ENCODE measurements at regions not wholly inside any gene's neighbourhood (a gene's known extent, or its start where the extent isn't known, plus 50 kb on each side); places are given as distances from the start of the nearest gene placed in this dataset.
A peak's percentile ranks its signal among the peaks of the same experiment; 100 is the strongest.
"Not testable (repeated sequence)": the region's sequence is repeated elsewhere in the genome, so short reads cannot be mapped to it uniquely, and the experiment has no call there.

DNA sequence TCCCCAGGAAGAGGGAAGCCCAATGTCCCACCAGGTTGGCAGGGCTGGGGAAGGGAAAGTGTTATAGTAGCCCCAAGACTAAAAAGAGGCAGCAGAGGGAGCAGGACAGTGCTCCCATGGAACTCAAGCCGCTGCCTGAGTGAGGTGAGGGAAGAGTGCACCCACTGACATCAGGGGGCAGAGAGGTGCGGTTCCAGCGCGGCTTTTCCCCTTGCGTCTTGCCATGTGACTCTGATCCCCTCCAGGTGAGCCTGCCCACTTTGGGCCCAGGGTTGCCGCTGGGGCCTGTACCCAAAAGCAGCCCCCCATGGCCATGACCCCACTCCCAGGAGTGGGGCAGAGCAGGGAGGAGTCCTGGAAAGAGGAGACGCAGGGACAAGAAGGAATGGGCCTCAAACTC lies 136.3 kb upstream of the KCTD7 start:
- H3K36me3 ChIP-seq (ENCODE audit: control insufficient read depth in 2 of 2, extremely low read depth in 1 of 2, insufficient read depth in 1 of 2, low read length in 1 of 2); ATAC-seq (replicated peaks in 1 of 4); H3K36me3 Mint-ChIP-seq; H3K9me3 Mint-ChIP-seq; DNase-seq; H3K9me3 ChIP-seq; H3K27me3 ChIP-seq (replicated peaks in 1 of 2; ENCODE audit: control insufficient read depth in 2 of 2, extremely low read depth in 1 of 2, insufficient read depth in 2 of 2, low read length in 1 of 2); H3K27me3 Mint-ChIP-seq: not testable (repeated sequence)
- peaks cover 18 to 25% (median 19%) of the 10 kb centered on the region in 3 donors for H3K4me1 Mint-ChIP-seq
- ChIA-PET CTCF (interaction anchor here in 1 of 2 donors (0.6 kb wide), 1 partner anchor 76 kb away, joined by 7 read pairs; no protein-coding TSS in a partner anchor), POLR2A (interaction anchor here in 1 of 2 donors (0.9 kb wide), 1 partner anchor 79 kb away, joined by 3 read pairs; no protein-coding TSS in a partner anchor)
- peaks cover 4 to 20% of the 10 kb centered on the region in 2 experiments for H3K4me1 ChIP-seq (ENCODE audit: control insufficient read depth in 1 of 2, extremely low read depth in 1 of 2, insufficient read depth in 2 of 2, low read length in 2 of 2)
- H3K4me3 ChIP-seq (ENCODE audit: control insufficient read depth in 1 of 2, extremely low read depth in 1 of 2, low read length in 1 of 2) = peak overlapping the region in 1 of 2 donors; percentile 77
- peak overlapping the region; percentile 90 for H3K4me3 Mint-ChIP-seq
- peak overlapping the region; percentile 80 for H3K27ac Mint-ChIP-seq
- 93% methylated on average over 6 of the region's 7 CpGs for WGBS (ENCODE audit: insufficient coverage)
- H3K27ac ChIP-seq (ENCODE audit: low read length) = peak overlapping the region; percentile 96

DNA sequence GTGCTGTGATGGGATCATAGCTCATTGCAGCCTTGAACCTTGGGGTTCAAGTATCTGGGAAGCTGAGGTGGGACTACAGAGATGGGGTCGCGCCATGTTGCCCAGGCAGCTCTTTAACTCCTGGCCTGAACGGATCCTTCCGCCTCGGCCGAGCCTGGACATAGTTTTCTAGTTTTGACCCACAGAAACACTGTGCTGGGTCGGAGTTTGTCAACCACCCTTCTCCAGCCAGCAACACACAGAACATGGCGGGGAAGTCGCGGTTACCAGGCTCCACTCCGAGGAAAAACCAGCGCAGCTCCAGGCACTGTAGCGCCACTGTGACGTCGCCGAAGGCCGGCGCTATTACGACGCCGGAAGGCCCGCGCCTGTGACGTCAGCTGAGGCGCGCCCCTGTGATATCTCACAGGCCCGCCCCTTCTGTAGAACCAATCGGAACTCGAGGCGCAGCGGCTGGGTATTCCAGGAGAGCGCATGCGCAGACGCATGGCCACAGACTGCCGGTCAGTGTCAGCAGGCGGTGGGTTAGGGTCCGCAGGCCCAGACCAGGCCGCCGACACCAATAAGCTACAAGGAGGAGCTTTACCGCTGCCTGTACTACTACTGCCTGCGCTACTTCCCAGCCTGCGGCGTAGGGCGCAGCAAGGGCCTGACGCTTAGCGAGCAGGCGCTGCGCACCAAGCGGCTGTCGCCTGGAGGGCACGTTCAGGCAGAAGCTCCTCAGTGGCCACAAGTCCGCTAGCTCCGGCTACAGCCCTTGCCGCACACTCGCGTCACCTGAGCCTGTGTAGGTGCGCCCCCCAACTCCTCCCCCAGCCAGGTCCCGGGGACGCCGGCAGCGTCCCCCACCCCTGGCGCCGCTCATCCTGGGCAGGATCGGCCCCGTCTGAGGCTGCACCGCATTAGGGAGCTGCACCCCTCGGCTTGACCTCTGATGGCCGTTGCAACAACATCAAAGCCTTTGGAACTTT lies 135.2 kb upstream of the KCTD7 start:
- Histone ChIP-seq H3K4me1 (ENCODE audit: control insufficient read depth in 1 of 2, extremely low read depth in 1 of 2, insufficient read depth in 2 of 2, low read length in 2 of 2) (peaks cover 4 to 20% of the 10 kb centered on the region in 2 experiments), H3K27me3 (replicated peaks in 1 of 2; ENCODE audit: control insufficient read depth in 2 of 2, extremely low read depth in 1 of 2, insufficient read depth in 2 of 2, low read length in 1 of 2) (no peaks in the 10 kb centered on the region), H3K4me3 (ENCODE audit: control insufficient read depth in 1 of 2, extremely low read depth in 1 of 2, low read length in 1 of 2) (peak overlapping the region; percentile 77 to 90), H3K27ac (ENCODE audit: low read length) (peak overlapping the region; percentile 96), H3K9me3 (no peaks in the 10 kb centered on the region), H3K36me3 (ENCODE audit: control insufficient read depth in 2 of 2, extremely low read depth in 1 of 2, insufficient read depth in 1 of 2, low read length in 1 of 2) (no peaks in the 10 kb centered on the region)
- peak overlapping the region; percentile 90 for H3K4me3 Mint-ChIP-seq
- H3K27ac Mint-ChIP-seq = peak overlapping the region; percentile 93 to 97
- WGBS (ENCODE audit: insufficient coverage) = under 1% methylated on average over 68 of the region's 68 CpGs
- H3K36me3 Mint-ChIP-seq = peaks cover 2% of the 10 kb centered on the region
- DNase-seq (peak; percentile 88 to 99 (median 95)), ATAC-seq (replicated peaks in 1 of 4) (peak; percentile 93 to 95 (median 94))
- ChIA-PET POLR2A (interaction anchor here (0.5 to 1.0 kb wide), 11 partner anchors 12 to 808 kb away, joined by 3 to 7 read pairs (median 3); partner anchors contain the start of gene KCTD7 (in 1 of the 2)), CTCF (interaction anchor here (0.6 to 1.8 kb wide), 10 partner anchors 10 to 640 kb away, joined by 3 to 7 read pairs (median 4); no protein-coding TSS in a partner anchor)
- H3K9me3 Mint-ChIP-seq = no peaks in the 10 kb centered on the region
- H3K27me3 Mint-ChIP-seq = no peaks in the 10 kb centered on the region
- H3K4me1 Mint-ChIP-seq = peaks cover 18 to 25% (median 19%) of the 10 kb centered on the region in 3 donors

DNA sequence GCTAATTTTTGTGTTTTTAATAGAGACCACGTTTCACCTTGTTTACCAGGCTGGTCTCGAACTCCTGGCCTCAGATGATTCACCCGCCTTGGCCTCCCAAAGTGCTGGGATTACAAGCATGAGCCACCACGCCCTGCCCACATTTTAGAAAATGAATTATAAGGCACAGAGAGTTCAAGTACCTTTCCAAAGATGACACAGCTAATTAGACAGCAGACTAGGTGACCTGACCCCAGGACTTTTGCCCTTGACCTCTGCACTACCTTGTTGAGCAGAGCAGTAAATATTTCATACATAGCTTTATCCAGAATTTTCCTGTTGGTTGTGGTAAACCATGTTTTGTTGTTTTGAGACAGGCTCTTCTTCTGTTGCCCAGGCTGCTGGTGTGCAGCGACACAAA lies 131.3 kb upstream of the KCTD7 start:
- H3K27ac Mint-ChIP-seq = no peak overlapping the region
- H3K27ac ChIP-seq (ENCODE audit: low read length) = no peak overlapping the region
- ATAC-seq (replicated peaks in 1 of 4) = no peak

DNA sequence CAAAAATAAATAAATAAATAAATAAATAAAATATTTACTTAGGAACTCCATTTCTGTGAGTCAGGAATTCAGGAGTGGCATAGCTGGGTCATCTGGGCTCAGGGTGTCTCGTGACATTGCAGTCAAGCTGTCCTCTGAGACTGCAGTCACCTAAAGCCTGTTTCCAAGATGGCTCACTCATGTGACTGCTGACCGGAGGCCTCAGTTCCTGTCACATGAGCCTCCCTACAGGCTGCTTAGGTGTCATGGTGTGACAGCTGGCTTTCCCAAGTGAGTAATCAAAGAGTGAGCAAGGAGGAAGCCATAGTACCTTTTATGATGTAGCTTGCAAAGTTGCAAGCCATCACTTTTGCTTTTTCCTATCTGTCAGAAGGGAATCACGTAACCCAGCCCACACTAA lies 128.6 kb upstream of the KCTD7 start:
- Histone ChIP-seq H3K27me3 (replicated peaks in 1 of 2; ENCODE audit: control insufficient read depth in 2 of 2, extremely low read depth in 1 of 2, insufficient read depth in 2 of 2, low read length in 1 of 2) (peaks cover 0 to 5% of the 10 kb centered on the region in 2 experiments), H3K36me3 (ENCODE audit: control insufficient read depth in 2 of 2, extremely low read depth in 1 of 2, insufficient read depth in 1 of 2, low read length in 1 of 2) (no peaks in the 10 kb centered on the region), H3K4me1 (ENCODE audit: control insufficient read depth in 1 of 2, extremely low read depth in 1 of 2, insufficient read depth in 2 of 2, low read length in 2 of 2) (no peaks in the 10 kb centered on the region), H3K4me3 (ENCODE audit: control insufficient read depth in 1 of 2, extremely low read depth in 1 of 2, low read length in 1 of 2) (no peak overlapping the region), H3K9me3 (no peaks in the 10 kb centered on the region), H3K27ac (ENCODE audit: low read length) (no peak overlapping the region)
- peaks cover 0 to 1% of the 10 kb centered on the region in 2 donors for H3K27me3 Mint-ChIP-seq
- H3K4me3 Mint-ChIP-seq = no peak overlapping the region
- ChIA-PET CTCF (no interaction called here), POLR2A (no interaction called here)
- WGBS (ENCODE audit: insufficient coverage) = 67% methylated on average over 1 of the region's 3 CpGs
- H3K36me3 Mint-ChIP-seq = no peaks in the 10 kb centered on the region
- no peak overlapping the region for H3K27ac Mint-ChIP-seq
- H3K4me1 Mint-ChIP-seq = peaks cover 0 to 4% (median 4%) of the 10 kb centered on the region in 3 donors
- DNase-seq = no peak
- no peaks in the 10 kb centered on the region for H3K9me3 Mint-ChIP-seq
- ATAC-seq (replicated peaks in 1 of 4) = no peak

More for the DNA sequence above, 131.3 kb upstream of the KCTD7 start:
- Histone ChIP-seq H3K4me3 (ENCODE audit: control insufficient read depth in 1 of 2, extremely low read depth in 1 of 2, low read length in 1 of 2) (no peak overlapping the region), H3K4me1 (ENCODE audit: control insufficient read depth in 1 of 2, extremely low read depth in 1 of 2, insufficient read depth in 2 of 2, low read length in 2 of 2) (peaks cover 4 to 18% of the 10 kb centered on the region in 2 experiments), H3K36me3 (ENCODE audit: control insufficient read depth in 2 of 2, extremely low read depth in 1 of 2, insufficient read depth in 1 of 2, low read length in 1 of 2) (no peaks in the 10 kb centered on the region), H3K9me3 (no peaks in the 10 kb centered on the region), H3K27me3 (replicated peaks in 1 of 2; ENCODE audit: control insufficient read depth in 2 of 2, extremely low read depth in 1 of 2, insufficient read depth in 2 of 2, low read length in 1 of 2) (no peaks in the 10 kb centered on the region)
- H3K9me3 Mint-ChIP-seq = no peaks in the 10 kb centered on the region
- POLR2A ChIA-PET = no interaction called here
- no peaks in the 10 kb centered on the region for H3K36me3 Mint-ChIP-seq
- 100% methylated on average over 1 of the region's 5 CpGs for WGBS (ENCODE audit: insufficient coverage)
- CTCF ChIA-PET = no interaction called here
- H3K4me3 Mint-ChIP-seq = no peak overlapping the region
- peaks cover 9 to 15% (median 14%) of the 10 kb centered on the region in 3 donors for H3K4me1 Mint-ChIP-seq
- DNase-seq = no peak
- H3K27me3 Mint-ChIP-seq = no peaks in the 10 kb centered on the region

DNA sequence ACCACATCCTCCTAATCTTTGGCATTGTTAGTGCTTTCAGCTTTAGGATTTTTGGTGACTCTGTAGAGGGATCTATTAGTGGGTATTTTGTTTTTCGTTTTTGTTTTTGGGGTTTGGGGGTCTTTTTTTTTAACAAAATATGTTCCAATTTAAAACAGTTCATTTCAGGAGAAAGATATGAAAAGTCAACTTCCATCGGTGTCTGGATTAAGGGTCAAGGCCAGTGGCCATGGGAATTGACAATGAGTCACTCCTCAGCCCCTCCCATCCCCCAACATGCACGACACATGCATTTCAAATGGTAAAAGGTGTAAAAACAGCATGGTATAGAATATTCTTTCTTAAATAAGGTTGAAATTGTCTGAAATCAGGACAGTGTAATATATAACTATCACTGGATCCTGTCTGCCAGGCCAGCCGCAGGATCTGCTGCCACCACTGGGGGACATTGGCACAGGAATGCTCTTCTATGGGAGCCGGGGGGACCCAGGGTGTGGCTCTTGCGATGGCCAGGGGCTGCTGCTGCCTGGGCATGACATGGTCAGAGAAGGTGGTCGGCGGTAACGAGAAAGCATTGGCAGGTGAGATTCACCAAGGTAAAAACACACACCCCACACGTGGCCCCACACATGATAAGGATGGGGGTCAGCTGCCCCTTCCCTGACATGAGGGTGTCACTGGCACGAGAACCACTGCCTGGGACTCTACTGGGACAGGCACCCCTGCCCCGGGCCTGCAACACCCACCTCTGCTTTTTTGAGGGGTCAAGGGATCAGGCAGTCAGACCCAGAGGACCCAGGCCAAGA lies 126.2 kb upstream of the KCTD7 start:
- WGBS (ENCODE audit: insufficient coverage) = 88% methylated on average over 3 of the region's 12 CpGs
- Histone ChIP-seq H3K9me3 (no peaks in the 10 kb centered on the region), H3K36me3 (ENCODE audit: control insufficient read depth in 2 of 2, extremely low read depth in 1 of 2, insufficient read depth in 1 of 2, low read length in 1 of 2) (no peaks in the 10 kb centered on the region), H3K27ac (ENCODE audit: low read length) (no peak overlapping the region), H3K4me1 (ENCODE audit: control insufficient read depth in 1 of 2, extremely low read depth in 1 of 2, insufficient read depth in 2 of 2, low read length in 2 of 2) (peaks cover 0 to 17% of the 10 kb centered on the region in 2 experiments), H3K27me3 (replicated peaks in 1 of 2; ENCODE audit: control insufficient read depth in 2 of 2, extremely low read depth in 1 of 2, insufficient read depth in 2 of 2, low read length in 1 of 2) (peaks cover 2 to 26% of the 10 kb centered on the region in 2 experiments), H3K4me3 (ENCODE audit: control insufficient read depth in 1 of 2, extremely low read depth in 1 of 2, low read length in 1 of 2) (no peak overlapping the region)
- Mint-ChIP-seq H3K27ac (no peak overlapping the region), H3K9me3 (no peaks in the 10 kb centered on the region), H3K4me3 (no peak overlapping the region), H3K27me3 (peaks cover 0 to 6% of the 10 kb centered on the region in 2 donors), H3K4me1 (peaks cover 0 to 8% (median 7%) of the 10 kb centered on the region in 3 donors), H3K36me3 (no peaks in the 10 kb centered on the region)
- ChIA-PET POLR2A (no interaction called here), CTCF (no interaction called here)
- DNase-seq (no peak), ATAC-seq (replicated peaks in 1 of 4) (no peak)

DNA sequence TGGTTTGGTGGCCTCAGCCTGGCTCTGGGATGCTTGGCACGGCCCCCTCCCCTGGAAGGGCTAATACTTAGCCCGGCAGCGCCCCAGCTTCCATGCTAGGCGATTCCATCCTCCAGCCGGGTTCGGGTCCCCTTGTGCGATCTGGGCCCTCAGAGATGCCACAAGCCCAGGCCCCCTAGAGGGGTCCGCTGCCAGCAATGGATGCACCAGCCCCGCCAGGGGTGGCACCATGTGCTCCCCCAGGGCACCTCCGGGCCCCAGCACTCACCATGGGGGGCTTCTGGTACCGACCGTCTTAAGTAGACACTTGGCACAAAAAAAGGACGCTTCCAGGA lies 125.7 kb upstream of the KCTD7 start:
- WGBS (ENCODE audit: insufficient coverage) = 90% methylated on average over 13 of the region's 13 CpGs
- ATAC-seq (replicated peaks in 1 of 4) (no peak), DNase-seq (no peak)
- Mint-ChIP-seq H3K27me3 (peaks cover 0 to 10% of the 10 kb centered on the region in 2 donors), H3K4me3 (no peak overlapping the region), H3K9me3 (no peaks in the 10 kb centered on the region), H3K27ac (no peak overlapping the region), H3K36me3 (no peaks in the 10 kb centered on the region), H3K4me1 (peaks cover 0 to 9% (median 7%) of the 10 kb centered on the region in 3 donors)
- H3K27ac ChIP-seq (ENCODE audit: low read length) = no peak overlapping the region
- peaks cover 0 to 17% of the 10 kb centered on the region in 2 experiments for H3K4me1 ChIP-seq (ENCODE audit: control insufficient read depth in 1 of 2, extremely low read depth in 1 of 2, insufficient read depth in 2 of 2, low read length in 2 of 2)
- ChIA-PET POLR2A (interaction anchor here in 1 of 2 donors (0.6 kb wide), 1 partner anchor 436 kb away, joined by 4 read pairs; no protein-coding TSS in a partner anchor), CTCF (no interaction called here)
- peaks cover 4 to 30% of the 10 kb centered on the region in 2 experiments for H3K27me3 ChIP-seq (replicated peaks in 1 of 2; ENCODE audit: control insufficient read depth in 2 of 2, extremely low read depth in 1 of 2, insufficient read depth in 2 of 2, low read length in 1 of 2)
- H3K4me3 ChIP-seq (ENCODE audit: control insufficient read depth in 1 of 2, extremely low read depth in 1 of 2, low read length in 1 of 2) = no peak overlapping the region
- no peaks in the 10 kb centered on the region for H3K9me3 ChIP-seq
- H3K36me3 ChIP-seq (ENCODE audit: control insufficient read depth in 2 of 2, extremely low read depth in 1 of 2, insufficient read depth in 1 of 2, low read length in 1 of 2) = no peaks in the 10 kb centered on the region
